Stimulated activated effector memory CD8-positive, alpha-beta T cell treated with anti-CD3 and anti-CD28 coated beads, Interleukin-12 subunit alpha, Interleukin-12 subunit beta, amount 100 ng/mL, for 72 hours (primary cell): ENCODE measurements at regions not wholly inside any gene's neighbourhood (a gene's known extent, or its start where the extent isn't known, plus 50 kb on each side); places are given as distances from the start of the nearest gene placed in this dataset.
"Not testable (repeated sequence)": the region's sequence is repeated elsewhere in the genome, so short reads cannot be mapped to it uniquely, and the experiment has no call there.

ENCODE experiments used
- ATAC-seq: fragments of 150-1000 bp; cut with Tn5 transposase; 2 replicates; pipeline ENCODE4 v1.10.0; 2021
- DNase-seq, 2 donors: peaks; one replicate each; pipeline ENCODE4 v3.0.0; 2021 to 2022; ENCODE audit warnings: low spot score in 2 of 2
- H3K27ac Mint-ChIP-seq: one replicate; pipeline ENCODE4 v1.8.0; 2022; ENCODE audit warnings: mild to moderate bottlenecking, mixed read lengths
- H3K36me3 Mint-ChIP-seq: one replicate; pipeline ENCODE4 v1.8.0; 2022; ENCODE audit warnings: mild to moderate bottlenecking, mixed read lengths
- H3K4me1 Mint-ChIP-seq: one replicate; pipeline ENCODE4 v1.8.0; 2022; ENCODE audit warnings: mixed read lengths
- H3K4me3 Mint-ChIP-seq: one replicate; pipeline ENCODE4 v1.8.0; 2022; ENCODE audit warnings: mild to moderate bottlenecking, mixed read lengths
- H3K9me3 Mint-ChIP-seq: one replicate; pipeline ENCODE4 v1.8.0; 2022; ENCODE audit warnings: mixed read lengths

- H3K9me3 Mint-ChIP-seq = no peaks in the 10 kb centered on the region
- no peak overlapping the region for H3K27ac Mint-ChIP-seq
- no peaks in the 10 kb centered on the region for H3K4me1 Mint-ChIP-seq
- ATAC-seq (no peak), DNase-seq (no peak)
- H3K36me3 Mint-ChIP-seq = no peaks in the 10 kb centered on the region
- no peak overlapping the region for H3K4me3 Mint-ChIP-seq
Measured at GRCh38 chr15:35698331-35698730, 152.4 kb upstream of the DPH6 start.

DNA sequence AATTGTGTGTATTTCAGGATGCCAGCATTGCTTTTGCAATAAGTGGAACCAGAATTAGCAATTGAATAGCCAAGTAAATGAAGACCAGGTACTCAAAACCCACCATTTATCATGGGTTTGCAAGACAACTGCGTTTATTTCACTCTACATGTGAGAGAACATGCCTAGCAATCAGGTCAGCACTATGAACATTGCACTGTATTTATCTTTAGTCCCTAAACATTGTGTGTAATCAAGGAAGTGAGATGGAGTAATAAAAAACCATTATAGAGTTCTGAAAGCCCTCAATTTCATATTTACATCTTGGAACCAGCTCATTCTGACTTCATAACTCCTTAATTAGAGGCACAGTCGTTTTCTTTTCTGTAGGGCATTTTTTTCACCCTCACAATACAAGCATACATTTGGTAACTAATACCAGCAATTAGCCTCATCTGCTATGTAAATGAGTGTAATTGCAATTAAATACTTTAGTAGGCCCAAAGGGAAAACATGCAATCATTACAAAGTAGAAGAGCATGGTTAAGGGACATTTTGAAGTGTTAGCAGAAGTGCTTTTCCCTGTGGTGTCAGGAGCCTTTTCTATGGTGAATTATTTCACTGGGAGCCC, 153.1 kb upstream of the DPH6 start:
- no peak overlapping the region for H3K27ac Mint-ChIP-seq
- no peaks in the 10 kb centered on the region for H3K36me3 Mint-ChIP-seq
- ATAC-seq (no peak), DNase-seq (no peak)
- no peak overlapping the region for H3K4me3 Mint-ChIP-seq
- H3K4me1 Mint-ChIP-seq = no peaks in the 10 kb centered on the region
- H3K9me3 Mint-ChIP-seq = no peaks in the 10 kb centered on the region

- not testable (repeated sequence) for H3K9me3 Mint-ChIP-seq, ATAC-seq, H3K27ac Mint-ChIP-seq, H3K36me3 Mint-ChIP-seq, H3K4me1 Mint-ChIP-seq, DNase-seq, H3K4me3 Mint-ChIP-seq
Measured at GRCh38 chr15:35700091-35700593, 154.2 kb upstream of the DPH6 start.

- H3K4me1 Mint-ChIP-seq = no peaks in the 10 kb centered on the region
- DNase-seq (no peak), ATAC-seq (no peak)
- H3K36me3 Mint-ChIP-seq = no peaks in the 10 kb centered on the region
- no peak overlapping the region for H3K4me3 Mint-ChIP-seq
- H3K9me3 Mint-ChIP-seq = no peaks in the 10 kb centered on the region
- H3K27ac Mint-ChIP-seq = no peak overlapping the region
Measured at GRCh38 chr15:35701402-35702046, 155.6 kb upstream of the DPH6 start.

GRCh38 chr15:35702946-35703495, 157.1 kb upstream of the DPH6 start:
- Mint-ChIP-seq H3K27ac (no peak overlapping the region), H3K9me3 (no peaks in the 10 kb centered on the region), H3K36me3 (no peaks in the 10 kb centered on the region), H3K4me3 (no peak overlapping the region), H3K4me1 (no peaks in the 10 kb centered on the region)
- no peak for DNase-seq
- no peak for ATAC-seq

GRCh38 chr15:35705030-35705883, 159.3 kb upstream of the DPH6 start:
- Mint-ChIP-seq H3K4me1 (no peaks in the 10 kb centered on the region), H3K9me3 (no peaks in the 10 kb centered on the region), H3K4me3 (no peak overlapping the region), H3K36me3 (no peaks in the 10 kb centered on the region), H3K27ac (no peak overlapping the region)
- ATAC-seq = no peak
- no peak for DNase-seq

DNA sequence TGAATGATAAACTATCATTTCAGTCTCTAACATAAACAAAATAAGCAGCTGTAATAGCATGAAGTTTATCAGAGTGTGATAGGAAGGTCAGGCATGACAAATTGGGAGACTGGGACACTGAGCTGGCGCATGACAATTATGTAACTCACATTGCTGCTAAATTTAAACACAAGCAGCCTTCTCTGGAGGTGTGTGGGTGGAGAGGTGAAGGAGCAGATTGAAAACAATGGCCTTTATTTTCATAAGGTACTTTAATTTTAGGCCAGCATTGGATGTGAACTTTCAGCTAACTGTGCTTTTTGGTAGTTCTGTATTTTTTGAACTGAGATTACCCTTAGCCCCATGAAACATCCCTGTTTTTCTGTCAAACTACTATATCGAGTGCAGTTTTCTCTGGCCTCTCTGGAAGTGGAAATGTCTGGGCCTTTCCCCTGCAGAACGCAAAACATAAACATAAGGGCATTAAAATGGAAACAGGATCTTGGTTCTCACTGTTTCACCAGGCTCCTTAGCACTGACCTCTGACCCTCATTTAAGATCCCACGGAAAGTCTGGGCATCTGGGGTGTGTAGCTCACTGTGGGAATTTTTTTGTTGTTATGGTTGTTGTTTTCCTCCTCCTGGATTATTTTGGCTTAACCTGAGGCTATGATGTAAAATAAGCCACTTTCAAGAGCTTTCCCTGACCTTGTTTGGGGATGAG, 160.1 kb upstream of the DPH6 start:
- Mint-ChIP-seq H3K9me3 (no peaks in the 10 kb centered on the region), H3K4me3 (no peak overlapping the region), H3K4me1 (no peaks in the 10 kb centered on the region), H3K36me3 (no peaks in the 10 kb centered on the region), H3K27ac (no peak overlapping the region)
- DNase-seq (no peak), ATAC-seq (no peak)

- Mint-ChIP-seq H3K4me1 (no peaks in the 10 kb centered on the region), H3K36me3 (no peaks in the 10 kb centered on the region), H3K27ac (no peak overlapping the region), H3K9me3 (peaks cover 3% of the 10 kb centered on the region), H3K4me3 (no peak overlapping the region)
- DNase-seq = no peak
- ATAC-seq = no peak
Measured at GRCh38 chr15:35712956-35713355, 167.0 kb upstream of the DPH6 start.

- H3K9me3 Mint-ChIP-seq = peaks cover 3% of the 10 kb centered on the region
- no peak for ATAC-seq
- H3K27ac Mint-ChIP-seq = no peak overlapping the region
- no peak overlapping the region for H3K4me3 Mint-ChIP-seq
- H3K4me1 Mint-ChIP-seq = no peaks in the 10 kb centered on the region
- DNase-seq = no peak
- no peaks in the 10 kb centered on the region for H3K36me3 Mint-ChIP-seq
Measured at GRCh38 chr15:35713733-35714132, 167.8 kb upstream of the DPH6 start.

DNA sequence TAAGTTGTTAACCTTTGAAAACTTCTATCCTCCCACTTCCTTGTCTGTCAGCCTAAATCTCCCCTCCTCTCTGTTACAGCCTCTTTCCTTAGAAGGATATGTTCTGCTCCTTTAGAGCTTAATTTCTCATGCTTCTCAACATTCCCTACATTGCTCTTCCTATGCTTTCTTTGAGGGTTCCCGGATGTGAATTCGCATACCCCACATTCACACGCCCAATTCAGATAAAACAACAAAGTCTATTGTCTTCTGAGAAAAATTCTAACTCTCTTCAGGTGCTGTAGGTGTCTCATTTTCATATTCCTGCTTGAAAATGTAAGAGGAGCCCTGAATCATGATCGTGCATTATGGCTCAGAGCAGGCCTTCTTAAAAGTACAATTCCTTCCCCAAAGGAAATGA, 171.8 kb upstream of the DPH6 start:
- no peak overlapping the region for H3K4me3 Mint-ChIP-seq

GRCh38 chr15:35720019-35720418, 174.1 kb upstream of the DPH6 start:
- DNase-seq (no peak), ATAC-seq (no peak)

More for the DNA sequence above, 171.8 kb upstream of the DPH6 start:
- no peaks in the 10 kb centered on the region for H3K36me3 Mint-ChIP-seq
- H3K4me1 Mint-ChIP-seq = no peaks in the 10 kb centered on the region
- H3K9me3 Mint-ChIP-seq = peaks cover 6% of the 10 kb centered on the region
- ATAC-seq (no peak), DNase-seq (no peak)
- H3K27ac Mint-ChIP-seq = no peak overlapping the region

DNA sequence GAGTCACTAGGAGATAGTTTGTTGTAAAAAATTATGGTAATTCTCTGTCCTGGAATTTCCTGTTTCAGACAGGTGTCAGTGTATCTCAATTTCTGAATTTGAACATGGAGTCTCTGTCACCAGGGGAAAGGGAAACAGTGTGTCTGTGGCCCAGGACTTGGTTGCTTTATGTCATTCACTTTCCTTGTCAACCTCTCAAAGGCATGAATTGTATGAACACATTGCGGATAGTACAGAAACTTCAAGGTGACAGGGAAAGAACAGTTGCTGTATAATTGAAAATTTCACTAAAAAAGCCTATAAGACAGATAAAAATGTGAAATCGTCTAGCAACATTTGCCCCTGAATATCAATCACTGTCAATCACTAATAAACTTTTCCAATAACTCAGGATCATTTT, 175.0 kb upstream of the DPH6 start:
- ATAC-seq = no peak
- Mint-ChIP-seq H3K4me3 (no peak overlapping the region), H3K9me3 (peaks cover 6% of the 10 kb centered on the region), H3K4me1 (no peaks in the 10 kb centered on the region), H3K27ac (no peak overlapping the region), H3K36me3 (no peaks in the 10 kb centered on the region)
- DNase-seq = no peak

More at GRCh38 chr15:35720019-35720418, 174.1 kb upstream of the DPH6 start:
- Mint-ChIP-seq H3K36me3 (no peaks in the 10 kb centered on the region), H3K4me3 (no peak overlapping the region), H3K4me1 (no peaks in the 10 kb centered on the region), H3K9me3 (peaks cover 6% of the 10 kb centered on the region), H3K27ac (no peak overlapping the region)

DNA sequence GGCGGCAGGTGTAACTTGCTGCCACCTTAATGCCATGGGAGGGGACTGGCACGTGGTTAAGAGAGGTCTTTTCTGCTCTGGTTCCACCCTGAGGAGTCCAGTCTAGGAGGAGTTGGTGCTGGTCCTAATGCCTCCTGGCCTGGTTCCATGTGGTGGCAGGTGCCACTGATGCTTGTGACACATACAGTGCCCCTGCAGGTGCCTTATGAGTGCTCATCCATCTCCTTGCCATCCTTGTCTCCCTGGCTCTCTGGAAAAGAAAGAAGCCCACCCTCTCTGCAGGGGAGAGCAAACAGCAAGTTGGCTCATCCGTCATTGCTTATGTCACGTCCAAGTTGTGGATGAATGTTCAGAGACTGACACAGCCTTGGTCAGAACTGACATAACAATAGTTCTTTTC, 175.8 kb upstream of the DPH6 start:
- Mint-ChIP-seq H3K36me3 (no peaks in the 10 kb centered on the region), H3K4me1 (no peaks in the 10 kb centered on the region), H3K4me3 (no peak overlapping the region), H3K27ac (no peak overlapping the region), H3K9me3 (peaks cover 6% of the 10 kb centered on the region)
- ATAC-seq (peak; percentile 13), DNase-seq (no peak)

- H3K9me3 Mint-ChIP-seq = peaks cover 6% of the 10 kb centered on the region
- H3K27ac Mint-ChIP-seq = no peak overlapping the region
- H3K36me3 Mint-ChIP-seq = no peaks in the 10 kb centered on the region
- no peak for ATAC-seq
- no peak for DNase-seq
- no peaks in the 10 kb centered on the region for H3K4me1 Mint-ChIP-seq
- H3K4me3 Mint-ChIP-seq = no peak overlapping the region
Measured at GRCh38 chr15:35722501-35722900, 176.5 kb upstream of the DPH6 start.
